ENCODE measurements at regions not wholly inside any gene's neighbourhood (a gene's known extent, or its start where the extent isn't known, plus 50 kb on each side); places are given as distances from the start of the nearest gene placed in this dataset.

DNA sequence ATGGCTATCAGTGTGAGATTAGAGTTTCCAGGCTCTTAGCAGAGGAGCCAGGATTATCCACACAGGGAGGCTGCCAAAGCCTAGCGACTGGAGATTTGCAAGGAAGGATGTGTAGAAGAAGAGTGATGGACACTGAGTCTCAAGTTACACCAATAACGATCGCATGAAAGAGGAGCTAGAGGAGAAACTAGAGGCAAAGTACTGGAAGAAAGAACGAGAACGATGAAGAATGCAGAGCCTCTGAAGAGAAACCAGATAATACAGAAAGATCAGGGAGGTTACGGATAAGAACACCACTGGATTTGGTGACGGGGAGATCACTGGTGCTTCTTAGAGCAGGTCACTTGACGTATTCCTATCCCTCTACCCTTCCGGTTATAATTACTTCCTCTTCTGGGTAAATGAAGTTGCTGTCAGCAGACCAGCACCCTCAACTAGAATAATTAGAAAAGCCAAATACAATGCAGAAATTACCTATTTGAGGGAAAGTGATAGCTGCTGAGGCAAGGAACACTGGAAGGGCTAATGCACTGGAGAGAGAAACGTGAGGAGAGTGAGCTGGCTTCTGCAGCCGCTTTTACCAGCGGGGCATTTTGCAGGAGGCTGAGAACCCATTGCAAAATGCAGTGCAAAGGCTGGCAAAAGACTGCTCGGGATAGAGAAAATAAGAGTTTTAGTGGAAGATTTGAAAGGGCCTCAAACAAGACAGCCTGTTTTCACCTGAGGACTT lies 93.1 kb upstream of the HIF1A start:
- Histone ChIP-seq H3K79me2 (ENCODE audit: low read length) (no peaks in the 10 kb centered on the region), H3K9me3 (ENCODE audit: low read length) (no peaks in the 10 kb centered on the region), H4K20me1 (ENCODE audit: insufficient read depth, low read depth, low read length) (no peaks in the 10 kb centered on the region), H3K4me2 (ENCODE audit: low read depth, low read length, poor library complexity, severe bottlenecking) (peak overlapping the region; percentile 75), H3K27me3 (ENCODE audit: low read length) (no peaks in the 10 kb centered on the region), H2AFZ (ENCODE audit: low read length) (peak overlapping the region; percentile 70), H3K4me1 (ENCODE audit: low read length) (peaks cover 50% of the 10 kb centered on the region), H3K9me2 (replicated peaks; ENCODE audit: insufficient read depth, low read length) (no peaks in the 10 kb centered on the region), H3K4me3 (ENCODE audit: low read length) (peak overlapping the region; percentile 56), H3K9ac (ENCODE audit: low read length) (peak overlapping the region; percentile 65), H3K36me3 (ENCODE audit: insufficient read depth, low read length) (no peaks in the 10 kb centered on the region), H3K27ac (ENCODE audit: low read length) (peak overlapping the region; percentile 93)
- DNase-seq: peak; percentile 86

DNA sequence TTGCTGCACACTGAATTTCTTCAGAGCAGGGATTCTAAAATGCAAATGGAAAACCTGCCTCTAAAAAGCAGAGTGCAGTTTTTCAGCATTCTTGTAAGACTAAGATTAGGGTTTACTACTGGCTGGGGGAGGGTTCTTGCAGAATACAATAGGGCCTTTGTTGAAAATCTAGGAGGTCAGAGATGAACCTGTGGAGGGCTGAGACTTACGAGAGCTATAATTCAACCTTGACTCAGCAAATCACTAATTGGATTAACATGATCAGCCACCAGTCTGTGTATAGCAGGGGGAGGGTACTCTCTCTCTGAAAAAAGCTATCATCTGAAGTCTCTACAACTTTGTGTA lies 92.6 kb upstream of the HIF1A start:
- no peaks in the 10 kb centered on the region for H3K9me3 ChIP-seq (ENCODE audit: low read length)
- peak overlapping the region; percentile 70 for H2AFZ ChIP-seq (ENCODE audit: low read length)
- H3K9ac ChIP-seq (ENCODE audit: low read length): peak overlapping the region; percentile 65
- H3K4me3 ChIP-seq (ENCODE audit: low read length): peak overlapping the region; percentile 56
- H3K79me2 ChIP-seq (ENCODE audit: low read length): no peaks in the 10 kb centered on the region
- H3K4me1 ChIP-seq (ENCODE audit: low read length): peaks cover 56% of the 10 kb centered on the region
- H3K36me3 ChIP-seq (ENCODE audit: insufficient read depth, low read length): no peaks in the 10 kb centered on the region
- H3K27ac ChIP-seq (ENCODE audit: low read length): peak overlapping the region; percentile 93
- no peaks in the 10 kb centered on the region for H3K9me2 ChIP-seq (replicated peaks; ENCODE audit: insufficient read depth, low read length)
- H4K20me1 ChIP-seq (ENCODE audit: insufficient read depth, low read depth, low read length): no peaks in the 10 kb centered on the region
- H3K27me3 ChIP-seq (ENCODE audit: low read length): no peaks in the 10 kb centered on the region
- DNase-seq: peak; percentile 68
- peak overlapping the region; percentile 75 for H3K4me2 ChIP-seq (ENCODE audit: low read depth, low read length, poor library complexity, severe bottlenecking)

DNA sequence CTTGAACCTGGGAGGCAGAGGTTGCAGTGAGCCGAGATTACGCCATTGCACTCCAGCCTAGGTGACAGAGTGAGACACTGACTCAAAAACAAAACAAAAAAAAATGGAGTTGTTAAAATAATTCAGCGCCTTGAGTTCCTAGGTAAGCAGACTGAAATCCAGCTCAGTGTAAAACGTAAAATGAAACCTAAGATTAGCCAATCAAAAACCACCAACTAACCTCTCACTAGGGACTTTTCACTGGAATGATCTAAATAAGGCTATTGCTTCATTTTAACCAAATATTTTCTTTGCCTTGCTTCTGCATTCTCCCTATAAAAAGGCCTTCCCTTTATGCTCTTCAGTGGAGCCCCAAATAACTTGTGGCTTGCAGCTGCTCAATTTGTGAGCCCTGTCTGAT lies 91.6 kb upstream of the HIF1A start:
- DNase-seq: peak; percentile 69
- Histone ChIP-seq H3K4me1 (ENCODE audit: low read length) (peaks cover 56% of the 10 kb centered on the region), H3K9ac (ENCODE audit: low read length) (no peak overlapping the region), H3K27me3 (ENCODE audit: low read length) (no peaks in the 10 kb centered on the region), H3K9me2 (replicated peaks; ENCODE audit: insufficient read depth, low read length) (no peaks in the 10 kb centered on the region), H3K36me3 (ENCODE audit: insufficient read depth, low read length) (no peaks in the 10 kb centered on the region), H3K79me2 (ENCODE audit: low read length) (no peaks in the 10 kb centered on the region), H3K4me3 (ENCODE audit: low read length) (no peak overlapping the region), H3K27ac (ENCODE audit: low read length) (peak overlapping the region; percentile 93; the same call in 1 of the 2 replicates), H2AFZ (ENCODE audit: low read length) (no peak overlapping the region), H3K4me2 (ENCODE audit: low read depth, low read length, poor library complexity, severe bottlenecking) (peak overlapping the region; percentile 75), H3K9me3 (ENCODE audit: low read length) (no peaks in the 10 kb centered on the region), H4K20me1 (ENCODE audit: insufficient read depth, low read depth, low read length) (no peaks in the 10 kb centered on the region)

DNA sequence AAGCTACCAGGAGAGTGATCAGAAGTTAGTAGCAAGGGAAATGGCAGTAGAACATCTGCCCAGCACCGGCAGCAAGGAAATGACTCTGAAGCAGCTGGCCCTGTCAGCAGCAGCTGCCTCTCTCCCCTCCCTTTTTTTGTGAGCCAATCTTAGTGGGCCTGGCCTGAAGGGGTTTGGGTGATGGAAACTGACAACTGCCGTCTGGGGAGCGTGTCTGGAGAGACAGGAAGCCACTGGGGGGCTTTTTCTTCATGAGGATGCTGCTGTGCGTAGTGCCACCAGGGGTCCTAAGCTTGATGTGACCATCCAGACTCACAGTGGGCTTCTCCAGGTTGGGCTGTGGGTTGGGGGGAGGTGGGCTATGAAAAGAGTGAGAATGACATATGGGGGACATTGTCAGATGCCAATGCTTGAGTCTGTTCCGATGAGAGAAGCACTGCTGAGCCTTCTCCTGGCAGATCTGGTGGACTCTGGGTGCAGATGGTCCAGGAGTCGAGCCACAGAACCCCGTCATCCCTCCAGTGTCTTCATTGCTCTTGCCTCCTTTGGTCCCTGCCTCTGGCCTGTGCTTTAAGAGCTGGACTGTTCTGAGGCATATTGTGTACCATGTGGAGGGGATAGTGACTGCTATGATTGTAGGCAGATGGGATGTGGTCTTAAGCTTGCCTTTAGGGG lies 87.6 kb upstream of the HIF1A start:
- H3K36me3 ChIP-seq (ENCODE audit: insufficient read depth, low read length): no peaks in the 10 kb centered on the region
- peaks cover 32% of the 10 kb centered on the region for H3K4me1 ChIP-seq (ENCODE audit: low read length)
- H3K27ac ChIP-seq (ENCODE audit: low read length): no peak overlapping the region
- H3K4me2 ChIP-seq (ENCODE audit: low read depth, low read length, poor library complexity, severe bottlenecking): no peak overlapping the region
- H3K9ac ChIP-seq (ENCODE audit: low read length): 0 out of 2 replicates have a peak overlapping the region, but pooled peaks have one; percentile 8
- H3K27me3 ChIP-seq (ENCODE audit: low read length): no peaks in the 10 kb centered on the region
- peak; percentile 66 for DNase-seq
- no peaks in the 10 kb centered on the region for H3K9me3 ChIP-seq (ENCODE audit: low read length)
- H3K4me3 ChIP-seq (ENCODE audit: low read length): no peak overlapping the region
- H2AFZ ChIP-seq (ENCODE audit: low read length): no peak overlapping the region
- no peaks in the 10 kb centered on the region for H4K20me1 ChIP-seq (ENCODE audit: insufficient read depth, low read depth, low read length)
- no peaks in the 10 kb centered on the region for H3K9me2 ChIP-seq (replicated peaks; ENCODE audit: insufficient read depth, low read length)
- H3K79me2 ChIP-seq (ENCODE audit: low read length): no peaks in the 10 kb centered on the region

DNA sequence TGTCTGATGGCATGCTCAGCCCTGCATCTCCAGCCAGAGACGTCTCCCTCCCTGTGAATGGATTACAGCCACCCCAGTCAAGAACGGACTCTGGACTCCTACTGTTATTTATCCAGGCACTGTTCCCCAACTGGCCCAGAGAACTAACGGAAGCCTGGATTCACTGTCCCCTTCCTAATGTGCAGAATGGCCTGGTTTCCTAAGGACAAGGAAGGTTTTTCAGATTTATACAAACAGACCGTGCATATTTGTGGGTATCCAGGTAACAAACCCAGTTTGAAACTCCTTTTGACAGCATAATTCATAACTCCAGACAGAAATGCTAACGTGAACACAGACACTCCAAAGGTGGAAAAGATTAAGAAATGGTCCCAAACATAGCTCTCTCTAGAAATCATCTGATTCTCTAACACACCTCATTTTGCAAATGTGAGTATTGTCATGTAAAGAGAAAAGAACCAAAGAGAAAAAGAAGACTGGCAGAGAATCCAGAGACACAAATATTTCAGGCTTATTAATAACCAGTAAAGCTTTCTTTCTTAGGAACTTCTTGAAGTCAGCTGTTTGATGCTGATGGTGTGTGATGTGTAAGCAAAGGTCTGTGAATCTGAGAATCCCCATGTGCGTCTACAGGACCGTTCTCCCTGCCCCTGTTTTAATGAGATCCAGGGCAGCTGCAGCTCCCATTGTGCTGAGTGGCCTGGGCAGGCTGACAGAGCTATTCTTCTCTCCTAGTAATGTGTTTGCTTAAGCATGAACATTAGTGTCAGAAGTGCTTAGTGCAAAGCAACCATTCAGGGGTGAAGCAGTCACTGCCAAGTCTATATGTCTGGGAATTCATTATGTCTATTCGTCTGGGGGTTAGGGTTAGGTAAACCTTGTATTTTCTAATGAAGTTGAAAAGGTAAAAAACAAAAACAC lies 86.8 kb upstream of the HIF1A start:
- Histone ChIP-seq H3K4me3 (ENCODE audit: low read length) (no peak overlapping the region), H3K79me2 (ENCODE audit: low read length) (no peaks in the 10 kb centered on the region), H3K9me2 (replicated peaks; ENCODE audit: insufficient read depth, low read length) (no peaks in the 10 kb centered on the region), H3K27ac (ENCODE audit: low read length) (no peak overlapping the region), H3K4me1 (ENCODE audit: low read length) (peaks cover 24% of the 10 kb centered on the region), H3K9ac (ENCODE audit: low read length) (no peak overlapping the region), H3K27me3 (ENCODE audit: low read length) (no peaks in the 10 kb centered on the region), H3K36me3 (ENCODE audit: insufficient read depth, low read length) (no peaks in the 10 kb centered on the region), H3K4me2 (ENCODE audit: low read depth, low read length, poor library complexity, severe bottlenecking) (no peak overlapping the region), H2AFZ (ENCODE audit: low read length) (no peak overlapping the region), H3K9me3 (ENCODE audit: low read length) (no peaks in the 10 kb centered on the region), H4K20me1 (ENCODE audit: insufficient read depth, low read depth, low read length) (no peaks in the 10 kb centered on the region)
- DNase-seq: no peak

DNA sequence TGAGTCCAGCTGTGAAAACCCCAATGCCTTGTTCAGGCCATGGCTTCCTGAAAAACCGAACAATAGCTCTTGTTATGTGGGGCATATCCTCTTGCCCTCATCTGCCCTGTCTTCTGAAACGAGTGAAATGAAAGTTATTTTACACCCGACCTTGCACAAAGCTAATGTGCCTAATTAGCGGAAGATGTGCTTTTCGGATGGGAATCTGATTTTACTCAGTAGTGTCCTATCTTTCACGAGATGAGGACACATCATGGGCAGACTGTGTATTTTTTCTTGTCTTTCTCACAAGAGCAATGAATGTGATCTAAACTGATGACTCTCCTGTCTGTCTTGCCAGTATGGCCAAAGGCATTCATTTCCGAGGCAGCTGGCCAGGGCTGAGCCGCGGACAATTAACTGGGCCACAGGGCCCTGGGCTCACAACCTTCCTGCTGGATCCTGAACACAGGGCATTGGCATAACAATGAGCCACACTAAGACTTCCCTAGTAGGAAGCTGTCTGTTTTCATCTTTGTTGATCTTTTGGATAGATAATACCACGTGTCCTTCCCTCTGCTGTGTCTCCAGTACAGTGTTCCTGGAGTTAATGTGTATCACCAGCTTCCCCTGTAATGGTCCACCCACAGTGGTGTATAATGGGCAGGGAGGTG lies 86.0 kb upstream of the HIF1A start:
- Histone ChIP-seq H3K9ac (ENCODE audit: low read length) (no peak overlapping the region), H3K27ac (ENCODE audit: low read length) (no peak overlapping the region), H3K27me3 (ENCODE audit: low read length) (no peaks in the 10 kb centered on the region), H3K4me2 (ENCODE audit: low read depth, low read length, poor library complexity, severe bottlenecking) (no peak overlapping the region), H3K9me2 (replicated peaks; ENCODE audit: insufficient read depth, low read length) (no peaks in the 10 kb centered on the region), H3K4me1 (ENCODE audit: low read length) (peaks cover 16% of the 10 kb centered on the region), H3K79me2 (ENCODE audit: low read length) (no peaks in the 10 kb centered on the region), H4K20me1 (ENCODE audit: insufficient read depth, low read depth, low read length) (no peaks in the 10 kb centered on the region), H3K36me3 (ENCODE audit: insufficient read depth, low read length) (no peaks in the 10 kb centered on the region), H3K4me3 (ENCODE audit: low read length) (no peak overlapping the region), H3K9me3 (ENCODE audit: low read length) (no peaks in the 10 kb centered on the region), H2AFZ (ENCODE audit: low read length) (no peak overlapping the region)
- DNase-seq: no peak

DNA sequence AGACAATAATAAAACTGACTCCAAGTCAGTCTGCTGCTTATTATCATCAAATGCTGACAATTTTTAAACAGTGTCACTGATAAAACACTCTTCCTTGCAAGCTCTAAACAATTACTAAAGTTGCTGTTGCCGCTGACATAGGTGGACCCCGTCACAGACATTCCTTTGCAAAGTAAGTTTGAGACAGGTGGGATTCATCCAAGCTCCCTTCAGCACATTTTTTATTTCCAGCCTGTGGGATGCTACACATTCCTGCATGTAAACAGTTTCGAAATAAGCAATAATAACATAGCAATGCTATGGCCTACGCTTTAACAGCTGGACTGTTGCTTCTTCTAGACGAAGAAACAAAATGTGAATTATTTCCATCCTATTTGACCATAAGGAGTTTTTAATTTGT lies 85.4 kb upstream of the HIF1A start:
- no peak for DNase-seq
- H3K9me2 ChIP-seq (replicated peaks; ENCODE audit: insufficient read depth, low read length): no peaks in the 10 kb centered on the region
- no peak overlapping the region for H3K27ac ChIP-seq (ENCODE audit: low read length)
- no peaks in the 10 kb centered on the region for H3K27me3 ChIP-seq (ENCODE audit: low read length)
- no peak overlapping the region for H3K4me3 ChIP-seq (ENCODE audit: low read length)
- H3K9ac ChIP-seq (ENCODE audit: low read length): no peak overlapping the region
- no peaks in the 10 kb centered on the region for H3K79me2 ChIP-seq (ENCODE audit: low read length)
- H2AFZ ChIP-seq (ENCODE audit: low read length): no peak overlapping the region
- no peaks in the 10 kb centered on the region for H4K20me1 ChIP-seq (ENCODE audit: insufficient read depth, low read depth, low read length)
- H3K4me2 ChIP-seq (ENCODE audit: low read depth, low read length, poor library complexity, severe bottlenecking): no peak overlapping the region
- H3K4me1 ChIP-seq (ENCODE audit: low read length): peaks cover 13% of the 10 kb centered on the region
- H3K36me3 ChIP-seq (ENCODE audit: insufficient read depth, low read length): no peaks in the 10 kb centered on the region
- H3K9me3 ChIP-seq (ENCODE audit: low read length): no peaks in the 10 kb centered on the region

Measured in Karpas-422 (cell line).